SK-N-SH (cell line): ENCODE measurements at regions not wholly inside any gene's neighbourhood (a gene's known extent, or its start where the extent isn't known, plus 50 kb on each side); places are given as distances from the start of the nearest gene placed in this dataset.

Source experiments
- CTCF ChIA-PET: fragments of 300-600, 350-600 bp; formaldehyde crosslinking; extraction: SDS; loops from one replicate; lab custom pipeline; 2021; lab: Yijun Ruan, JAX
- POLR2A ChIA-PET: fragments of 350-600 bp; sonication (Branson Sonifier 250); formaldehyde crosslinking; extraction: SDS; loops from one replicate; lab custom pipeline; 2020; ENCODE audit warnings: antibody characterized with exemption, inconsistent platforms; lab: Yijun Ruan, JAX
- DNase-seq: peaks from one replicate; pipeline ENCODE4 v3.0.0; 2012
- H2AFZ ChIP-seq: fragments of 200-600 bp; sonication (generic); 2 replicates; pipeline ENCODE4 v1.8.1; 2016; ENCODE audit warnings: antibody characterized with exemption, mild to moderate bottlenecking, low read depth
- H3F3A ChIP-seq: fragments of 200-600 bp; sonication (generic); replicated peaks from 2 replicates; pipeline ENCODE3; 2016; ENCODE audit warnings: antibody characterized with exemption, mild to moderate bottlenecking; ENCODE audit not compliant: insufficient read depth
- H3K27ac ChIP-seq, 2 experiments: fragments of 200-500 bp in 1 of 2; fragments of 200-600 bp in 1 of 2; sonication (Bioruptor generic) in 1 of 2; sonication (generic), shearing (Covaris generic) in 1 of 2; 2 replicates each; pipeline versions ENCODE4 v1.5.1 to v1.6.1; 2014 to 2016; ENCODE audit warnings: low read depth in 2 of 2, inconsistent platforms in 1 of 2, low read length in 1 of 2, mild to moderate bottlenecking in 1 of 2, mixed read lengths in 1 of 2
- H3K27me3 ChIP-seq: fragments of 200-600 bp; sonication (generic), shearing (Covaris generic); 2 replicates; pipeline ENCODE4 v1.6.1; 2016; ENCODE audit warnings: mixed run types; ENCODE audit not compliant: insufficient read depth
- H3K36me3 ChIP-seq, 2 experiments: fragments of 200-500 bp in 1 of 2; fragments of 200-600 bp in 1 of 2; sonication (Bioruptor generic) in 1 of 2; sonication (generic) in 1 of 2; replicated peaks in 1 of 2; 2 replicates each; pipeline versions ENCODE3 to v1.5.1; 2014 to 2016; ENCODE audit warnings: low read length in 1 of 2, mild to moderate bottlenecking in 1 of 2; ENCODE audit not compliant: insufficient read depth in 2 of 2, control insufficient read depth in 1 of 2
- H3K4me1 ChIP-seq, 2 experiments: fragments of 200-500 bp in 1 of 2; fragments of 200-600 bp in 1 of 2; sonication (Bioruptor generic) in 1 of 2; sonication (generic), shearing (Covaris generic) in 1 of 2; 2 replicates each; pipeline versions ENCODE4 v1.5.1 to v1.6.1; 2014 to 2016; ENCODE audit warnings: low read depth in 1 of 2, low read length in 1 of 2, mixed run types in 1 of 2; ENCODE audit not compliant: insufficient read depth in 2 of 2, control insufficient read depth in 1 of 2
- H3K4me2 ChIP-seq: fragments of 200-600 bp; sonication (generic), shearing (Covaris generic); 2 replicates; pipeline ENCODE4 v1.6.1; 2017; ENCODE audit warnings: mixed run types
- H3K4me3 ChIP-seq, 2 experiments: fragments of 200-500 bp in 1 of 2; fragments of 200-600 bp in 1 of 2; sonication (Bioruptor generic) in 1 of 2; sonication (generic), shearing (Covaris generic) in 1 of 2; 2 replicates each; pipeline versions ENCODE4 v1.5.1 to v1.8.1; 2014 to 2016; ENCODE audit warnings: low read depth in 2 of 2, inconsistent platforms in 1 of 2, low read length in 1 of 2, mild to moderate bottlenecking in 1 of 2, mixed read lengths in 1 of 2, moderate library complexity in 1 of 2
- H3K79me2 ChIP-seq: fragments of 200-600 bp; sonication (generic); 2 replicates; pipeline ENCODE4 v1.8.1; 2017; ENCODE audit warnings: mild to moderate bottlenecking; ENCODE audit not compliant: insufficient read depth
- H3K9ac ChIP-seq: fragments of 200-600 bp; sonication (generic); 2 replicates; pipeline ENCODE4 v1.6.1; 2017; ENCODE audit warnings: mixed run types
- H3K9me2 ChIP-seq: fragments of 200-600 bp; sonication (generic); 2 replicates; pipeline ENCODE4 v1.6.1; 2017; ENCODE audit warnings: mixed run types
- H3K9me3 ChIP-seq: fragments of 200-600 bp; sonication (generic); 2 replicates; pipeline ENCODE4 v1.6.1; 2017; ENCODE audit warnings: mixed run types, mild to moderate bottlenecking, moderate library complexity
- H4K20me1 ChIP-seq: fragments of 200-600 bp; sonication (generic); 2 replicates; pipeline ENCODE4 v1.6.1; 2017; ENCODE audit warnings: mild to moderate bottlenecking, mixed run types; ENCODE audit not compliant: insufficient read depth
- EZH2phosphoT487 ChIP-seq: fragments of 200-600 bp; sonication (generic); IDR thresholded peaks from 2 replicates; pipeline ENCODE4 v1.6.1; 2017; ENCODE audit warnings: low read depth, mixed run types, mild to moderate bottlenecking, antibody characterized with exemption, moderate library complexity, borderline replicate concordance
- FOSL2 ChIP-seq: IDR thresholded peaks from 2 replicates; pipeline ENCODE4 v1.4.0; 2012; ENCODE audit warnings: low read depth, mild to moderate bottlenecking, moderate library complexity, borderline replicate concordance
- GATA2 ChIP-seq: sonication (generic); formaldehyde crosslinking; IDR thresholded peaks from 2 replicates; pipeline ENCODE4 v1.5.0; 2020; ENCODE audit warnings: mild to moderate bottlenecking, missing genetic modification reagents
- JUND ChIP-seq: IDR thresholded peaks from 2 replicates; pipeline ENCODE4 v1.4.0; 2012
- MEF2A ChIP-seq: IDR thresholded peaks from 2 replicates; pipeline ENCODE4 v1.4.0; 2012; ENCODE audit warnings: low read depth, borderline replicate concordance
- RAD21 ChIP-seq: IDR thresholded peaks from 2 replicates; pipeline ENCODE4 v1.6.1; 2012; ENCODE audit warnings: mild to moderate bottlenecking, low read length
- RCOR1 ChIP-seq: fragments of 150-350 bp; IDR thresholded peaks from 2 replicates; pipeline ENCODE4 v1.6.1; 2017; ENCODE audit warnings: antibody characterized with exemption, low read length
- RFX5 ChIP-seq: IDR thresholded peaks from 2 replicates; pipeline ENCODE4 v1.6.1; 2012; ENCODE audit warnings: mild to moderate bottlenecking, improper control_type of control experiment, low read length
- RXRA ChIP-seq: IDR thresholded peaks from 2 replicates; pipeline ENCODE4 v1.4.0; 2012; ENCODE audit warnings: low read depth, mild to moderate bottlenecking, borderline replicate concordance
- TAF1 ChIP-seq: IDR thresholded peaks from 2 replicates; pipeline ENCODE4 v1.6.1; 2012; ENCODE audit warnings: low read depth, mild to moderate bottlenecking, low read length, moderate library complexity, borderline replicate concordance
- TCF12 ChIP-seq: IDR thresholded peaks from 2 replicates; pipeline ENCODE4 v1.4.0; 2012
- WGBS: methylation state at CpG from one replicate; pipeline ENCODE4 v1.1.6; 2017; ENCODE audit warnings: low lambda C conversion rate; 5-methylcytosine and 5-hydroxymethylcytosine counted together
- TF ChIP-seq, protein P1 (sequence below): IDR thresholded peaks from 2 replicates; pipeline ENCODE4 v1.4.0; 2012; ENCODE audit warnings: low read depth, borderline replicate concordance
- TF ChIP-seq, protein P2 (sequence below): fragments of 200-600 bp; sonication (generic); IDR thresholded peaks from 2 replicates; pipeline ENCODE4 v1.6.1; 2017; ENCODE audit warnings: antibody characterized with exemption, mild to moderate bottlenecking, moderate library complexity
- TF ChIP-seq, protein P3 (sequence below): IDR thresholded peaks from 2 replicates; pipeline ENCODE4 v1.4.0; 2012; ENCODE audit warnings: low read depth
- TF ChIP-seq, protein P4 (sequence below): fragments of 150-350 bp; IDR thresholded peaks from 2 replicates; pipeline ENCODE4 v1.6.1; 2017; ENCODE audit warnings: antibody characterized with exemption, low read length, low read depth, borderline replicate concordance

DNA sequence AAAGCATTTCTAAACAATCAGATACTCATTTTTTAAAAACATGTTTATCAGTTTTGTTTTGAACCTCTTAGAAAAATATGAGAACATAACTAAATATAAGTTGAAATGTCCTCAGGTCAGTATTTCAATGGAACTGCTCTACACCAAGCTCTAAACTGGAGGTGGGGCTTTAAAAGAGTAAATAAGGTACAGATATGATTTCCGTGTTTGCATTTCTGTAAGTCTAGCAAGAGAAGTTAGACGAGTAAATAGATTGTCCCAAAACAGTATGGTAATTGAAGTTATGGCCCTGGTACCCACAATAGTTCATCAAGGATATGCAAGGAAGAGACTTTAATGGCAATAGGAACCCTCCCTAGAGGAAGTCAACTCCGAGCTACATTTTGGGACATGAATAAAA is 115.1 kb upstream of the AKR1E2 start:
- H3K27ac ChIP-seq = no peak overlapping the region
- 39% methylated on average over 3 of the region's 3 CpGs for WGBS
- ChIA-PET POLR2A (no interaction called here), CTCF (interaction anchor here (1.0 kb wide), 1 partner anchor 17 kb away, joined by 3 read pairs; no protein-coding TSS in a partner anchor)
- no peaks in the 10 kb centered on the region for H3K9me3 ChIP-seq
- H4K20me1 ChIP-seq = no peaks in the 10 kb centered on the region
- DNase-seq = no peak
- no peak overlapping the region for H3K4me2 ChIP-seq
- no peaks in the 10 kb centered on the region for H3K4me1 ChIP-seq
- TF ChIP-seq RFX5 = no peak
- TF ChIP-seq TAF1 = no peak
- TF ChIP-seq EZH2phosphoT487 = no peak
- no peak for TF ChIP-seq RXRA
- TF ChIP-seq GATA2 (CRISPR knock-in tag) = no peak
- TF ChIP-seq, protein P1, sequence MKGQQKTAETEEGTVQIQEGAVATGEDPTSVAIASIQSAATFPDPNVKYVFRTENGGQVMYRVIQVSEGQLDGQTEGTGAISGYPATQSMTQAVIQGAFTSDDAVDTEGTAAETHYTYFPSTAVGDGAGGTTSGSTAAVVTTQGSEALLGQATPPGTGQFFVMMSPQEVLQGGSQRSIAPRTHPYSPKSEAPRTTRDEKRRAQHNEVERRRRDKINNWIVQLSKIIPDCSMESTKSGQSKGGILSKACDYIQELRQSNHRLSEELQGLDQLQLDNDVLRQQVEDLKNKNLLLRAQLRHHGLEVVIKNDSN = no peak
- no peak for TF ChIP-seq FOSL2
- TF ChIP-seq TCF12 = no peak
- TF ChIP-seq, protein P2, sequence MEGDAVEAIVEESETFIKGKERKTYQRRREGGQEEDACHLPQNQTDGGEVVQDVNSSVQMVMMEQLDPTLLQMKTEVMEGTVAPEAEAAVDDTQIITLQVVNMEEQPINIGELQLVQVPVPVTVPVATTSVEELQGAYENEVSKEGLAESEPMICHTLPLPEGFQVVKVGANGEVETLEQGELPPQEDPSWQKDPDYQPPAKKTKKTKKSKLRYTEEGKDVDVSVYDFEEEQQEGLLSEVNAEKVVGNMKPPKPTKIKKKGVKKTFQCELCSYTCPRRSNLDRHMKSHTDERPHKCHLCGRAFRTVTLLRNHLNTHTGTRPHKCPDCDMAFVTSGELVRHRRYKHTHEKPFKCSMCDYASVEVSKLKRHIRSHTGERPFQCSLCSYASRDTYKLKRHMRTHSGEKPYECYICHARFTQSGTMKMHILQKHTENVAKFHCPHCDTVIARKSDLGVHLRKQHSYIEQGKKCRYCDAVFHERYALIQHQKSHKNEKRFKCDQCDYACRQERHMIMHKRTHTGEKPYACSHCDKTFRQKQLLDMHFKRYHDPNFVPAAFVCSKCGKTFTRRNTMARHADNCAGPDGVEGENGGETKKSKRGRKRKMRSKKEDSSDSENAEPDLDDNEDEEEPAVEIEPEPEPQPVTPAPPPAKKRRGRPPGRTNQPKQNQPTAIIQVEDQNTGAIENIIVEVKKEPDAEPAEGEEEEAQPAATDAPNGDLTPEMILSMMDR = no peak
- TF ChIP-seq, protein P3, sequence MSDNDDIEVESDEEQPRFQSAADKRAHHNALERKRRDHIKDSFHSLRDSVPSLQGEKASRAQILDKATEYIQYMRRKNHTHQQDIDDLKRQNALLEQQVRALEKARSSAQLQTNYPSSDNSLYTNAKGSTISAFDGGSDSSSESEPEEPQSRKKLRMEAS = no peak
- TF ChIP-seq, protein P4, sequence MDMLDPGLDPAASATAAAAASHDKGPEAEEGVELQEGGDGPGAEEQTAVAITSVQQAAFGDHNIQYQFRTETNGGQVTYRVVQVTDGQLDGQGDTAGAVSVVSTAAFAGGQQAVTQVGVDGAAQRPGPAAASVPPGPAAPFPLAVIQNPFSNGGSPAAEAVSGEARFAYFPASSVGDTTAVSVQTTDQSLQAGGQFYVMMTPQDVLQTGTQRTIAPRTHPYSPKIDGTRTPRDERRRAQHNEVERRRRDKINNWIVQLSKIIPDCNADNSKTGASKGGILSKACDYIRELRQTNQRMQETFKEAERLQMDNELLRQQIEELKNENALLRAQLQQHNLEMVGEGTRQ = no peak
- TF ChIP-seq MEF2A = no peak
- no peak for TF ChIP-seq RAD21
- no peak for TF ChIP-seq JUND
- no peak for TF ChIP-seq RCOR1
- H3K4me3 ChIP-seq = no peak overlapping the region
- no peaks in the 10 kb centered on the region for H3K27me3 ChIP-seq
- no peaks in the 10 kb centered on the region for H3K36me3 ChIP-seq
- no peaks in the 10 kb centered on the region for H3F3A ChIP-seq
- no peak overlapping the region for H2AFZ ChIP-seq
- H3K9me2 ChIP-seq = no peaks in the 10 kb centered on the region
- H3K79me2 ChIP-seq = no peaks in the 10 kb centered on the region
- H3K9ac ChIP-seq = no peak overlapping the region
